GM12878 (cell line): ENCODE measurements at regions not wholly inside any gene's neighbourhood (a gene's known extent, or its start where the extent isn't known, plus 50 kb on each side); places are given as distances from the start of the nearest gene placed in this dataset.

Experiments
- ATAC-seq: fragments of 200-7000 bp; cut with Tn5 transposase; 3 replicates; pipeline ENCODE4 v1.9.1; 2020; ENCODE audit warnings: mild to moderate bottlenecking, moderate library complexity
- BruUV-seq: library from RNA; stranded (reverse); fragments of 400-500 nt; replicated peaks from 2 replicates; lab custom pipeline; 2021; lab: Mats Ljungman, UMichigan
- CTCF ChIA-PET: fragments of 300-600 bp; sonication (Branson Sonifier 250); formaldehyde crosslinking; extraction: SDS; loops from one replicate; lab custom pipeline; 2021; ENCODE audit warnings: inconsistent platforms; lab: Yijun Ruan, JAX
- POLR2A ChIA-PET: fragments of 350-600 bp; formaldehyde crosslinking; extraction: SDS; loops from one replicate; lab custom pipeline; 2021; ENCODE audit warnings: inconsistent platforms; lab: Charles Lee
- RAD21 ChIA-PET: fragments of 300-600 bp; sonication (Branson Sonifier 250); formaldehyde crosslinking; loops from one replicate; lab custom pipeline; 2023; ENCODE audit warnings: antibody characterized with exemption; ENCODE audit not compliant: unreplicated experiment; lab: Charles Lee
- SMC1A ChIA-PET: fragments of 300-600 bp; sonication (Branson Sonifier 250); formaldehyde crosslinking; loops from one replicate; lab custom pipeline; 2023; ENCODE audit not compliant: unreplicated experiment, uncharacterized antibody; lab: Charles Lee
- DNase-seq: peaks from one replicate; pipeline ENCODE4 v3.0.0-alpha.2; 2011; ENCODE audit warnings: low read depth, low spot score
- FAIRE-seq: peaks from 3 replicates; lab custom pipeline; 2011; peaks lifted over from hg19 to GRCh38; lab: Jason Lieb, UNC
- H2AFZ ChIP-seq: 2 replicates; pipeline ENCODE4 v1.6.0; 2011; ENCODE audit warnings: low read depth, low read length, control low read depth; ENCODE audit not compliant: control insufficient read depth
- H3K27ac ChIP-seq: 2 replicates; pipeline ENCODE4 v1.5.1; 2011; ENCODE audit warnings: control low read depth; ENCODE audit not compliant: control insufficient read depth, insufficient read depth
- H3K27me3 ChIP-seq, 2 experiments: replicated peaks in 1 of 2; 2 replicates each; pipeline versions ENCODE4 v1.6.0 to v1.6.1; 2011; ENCODE audit warnings: low read length in 1 of 2; ENCODE audit not compliant: control insufficient read depth in 2 of 2, insufficient read depth in 2 of 2
- H3K36me3 ChIP-seq, 2 experiments: 2 replicates each; pipeline ENCODE4 v1.5.1; 2011; ENCODE audit warnings: low read length in 1 of 2; ENCODE audit not compliant: control insufficient read depth in 2 of 2, insufficient read depth in 2 of 2
- H3K4me1 ChIP-seq: 2 replicates; pipeline ENCODE4 v1.6.1; 2011; ENCODE audit warnings: mild to moderate bottlenecking, low read length, moderate library complexity, mixed read lengths; ENCODE audit not compliant: control insufficient read depth, insufficient read depth
- H3K4me2 ChIP-seq: 2 replicates; pipeline ENCODE4 v1.6.0; 2011; ENCODE audit warnings: control low read depth; ENCODE audit not compliant: control insufficient read depth, insufficient read depth
- H3K4me3 ChIP-seq: fragments of 200-600 bp; sonication (generic); 2 replicates; pipeline ENCODE4 v1.5.1; 2016
- H3K79me2 ChIP-seq: 2 replicates; pipeline ENCODE4 v1.6.0; 2011; ENCODE audit warnings: low read length; ENCODE audit not compliant: control insufficient read depth, insufficient read depth
- H3K9ac ChIP-seq: 2 replicates; pipeline ENCODE4 v1.8.0; 2011; ENCODE audit warnings: low read length, control low read depth, mixed read lengths; ENCODE audit not compliant: control insufficient read depth, insufficient read depth
- H3K9me3 ChIP-seq: replicated peaks from 3 replicates; pipeline ENCODE4 v1.5.1; 2011; ENCODE audit warnings: mild to moderate bottlenecking, low read length; ENCODE audit not compliant: control insufficient read depth, insufficient read depth
- H4K20me1 ChIP-seq: 2 replicates; pipeline ENCODE4 v1.6.0; 2011; ENCODE audit not compliant: control insufficient read depth, insufficient read depth
- ESRRA ChIP-seq: IDR thresholded peaks from 2 replicates; pipeline ENCODE4 v1.6.1; 2012; ENCODE audit warnings: mild to moderate bottlenecking, low read length, improper control_type of control experiment
- MXI1 ChIP-seq: fragments of 150-350 bp; IDR thresholded peaks from 2 replicates; pipeline ENCODE4 v1.6.1; 2011; ENCODE audit warnings: low read depth, mild to moderate bottlenecking, inconsistent platforms, low read length, improper control_type of control experiment
- NFIC ChIP-seq: IDR thresholded peaks from 2 replicates; pipeline ENCODE4 v1.6.1; 2012; ENCODE audit warnings: low read depth, mild to moderate bottlenecking, inconsistent platforms, low read length, moderate library complexity
- POU2F2 ChIP-seq: IDR thresholded peaks from 3 replicates; pipeline ENCODE4 v1.6.1; 2011; ENCODE audit warnings: low read depth, mild to moderate bottlenecking, low read length, borderline replicate concordance
- SMC3 ChIP-seq: IDR thresholded peaks from 2 replicates; pipeline ENCODE4 v1.6.1; 2011; ENCODE audit warnings: low read length, improper control_type of control experiment, borderline replicate concordance
- TCF7 ChIP-seq: IDR thresholded peaks from 2 replicates; pipeline ENCODE4 v1.6.1; 2014; ENCODE audit warnings: antibody characterized with exemption, borderline replicate concordance
- WGBS: methylation state at CpG from one replicate; pipeline ENCODE4 v1.1.6; 2016; ENCODE audit warnings: low lambda C conversion rate; ENCODE audit not compliant: insufficient replicate concordance, insufficient coverage; ENCODE audit errors: missing lambda C conversion rate; 5-methylcytosine and 5-hydroxymethylcytosine counted together
- in situ Hi-C: fragments of 300-500 bp; cut with MboI; formaldehyde crosslinking; loops from 9 replicates; pipeline ENCODE4 v1.14.3; 2018; ENCODE audit warnings: mixed read lengths
- intact Hi-C: fragments of 100-400 bp; cut with micrococcal nuclease; formaldehyde crosslinking; loops from one replicate; pipeline ENCODE4 v1.14.2; 2022; ENCODE audit not compliant: unreplicated experiment
- TF ChIP-seq, protein P1 (sequence below): fragments of 450-650 bp; IDR thresholded peaks from 2 replicates; pipeline ENCODE4 v1.6.1; 2017; ENCODE audit warnings: mild to moderate bottlenecking, low read depth, inconsistent platforms; ENCODE audit not compliant: poor library complexity, severe bottlenecking
- TF ChIP-seq, protein P2 (sequence below): fragments of 450-650 bp; IDR thresholded peaks from 2 replicates; pipeline ENCODE4 v1.6.1; 2017; ENCODE audit warnings: mild to moderate bottlenecking, moderate library complexity
- TF ChIP-seq, protein P3 (sequence below): IDR thresholded peaks from 2 replicates; pipeline ENCODE4 v1.6.1; 2011; ENCODE audit warnings: borderline replicate concordance, low read depth, mild to moderate bottlenecking, moderate library complexity, mixed read lengths, low read length; ENCODE audit not compliant: insufficient read depth; ENCODE audit errors: extremely low read length
- TF ChIP-seq, protein P4 (sequence below): IDR thresholded peaks from 2 replicates; pipeline ENCODE4 v1.6.1; 2012; ENCODE audit warnings: low read depth, low read length, improper control_type of control experiment
- TF ChIP-seq, protein P5 (sequence below): IDR thresholded peaks from 2 replicates; pipeline ENCODE4 v1.6.1; 2012; ENCODE audit warnings: low read depth, low read length, improper control_type of control experiment

DNA sequence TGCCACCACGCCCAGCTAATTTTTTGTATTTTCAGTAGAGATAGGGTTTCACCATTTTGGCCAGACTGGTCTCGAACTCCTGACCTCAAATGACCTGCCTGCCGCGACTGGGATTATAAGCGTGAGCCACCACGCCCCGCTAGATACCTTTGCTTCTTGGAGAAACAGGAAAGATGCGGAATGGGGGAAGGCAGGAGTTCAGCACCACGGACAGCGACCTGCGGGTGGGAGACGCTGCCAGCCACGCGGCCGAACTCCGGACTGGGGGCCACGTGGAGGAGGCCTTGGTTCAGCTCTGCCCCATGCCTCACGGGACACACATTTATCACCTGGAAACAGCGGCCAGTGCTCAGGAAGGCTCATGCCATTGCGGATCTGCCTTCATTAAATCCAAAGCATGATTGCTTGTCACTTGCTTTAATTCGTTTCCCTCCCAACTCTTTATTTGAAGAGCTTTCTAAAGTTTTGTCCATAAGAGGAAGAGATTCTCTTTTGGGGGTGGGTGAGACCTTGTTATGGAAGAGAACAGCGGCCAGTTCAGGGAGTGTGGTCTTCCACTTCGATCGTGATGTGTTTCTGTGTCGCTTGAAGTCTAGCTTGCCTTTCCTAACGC is 219.9 kb downstream of the ENGASE start:
- peaks cover 0 to 3% of the 10 kb centered on the region in 2 experiments; a peak in 1 of 4 replicates for H3K27me3 ChIP-seq
- ATAC-seq (no peak), FAIRE-seq (no peak), DNase-seq (no peak)
- SMC1A ChIA-PET = no interaction called here
- no peak overlapping the region for H3K27ac ChIP-seq
- no peaks in the 10 kb centered on the region for H4K20me1 ChIP-seq
- no peak overlapping the region for H3K4me3 ChIP-seq
- H3K9ac ChIP-seq = no peak overlapping the region
- POLR2A ChIA-PET = no interaction called here
- no peaks in the 10 kb centered on the region for H3K36me3 ChIP-seq
- H3K4me1 ChIP-seq = no peaks in the 10 kb centered on the region
- no peak overlapping the region for H3K4me2 ChIP-seq
- in situ Hi-C loops (no loop called here), intact Hi-C loops (no loop called here)
- RAD21 ChIA-PET = interaction anchor here (0.6 kb wide), 1 partner anchor 932 kb away, joined by 3 read pairs; no protein-coding TSS in a partner anchor
- H3K79me2 ChIP-seq = no peaks in the 10 kb centered on the region
- no TSS peak for BruUV-seq
- 25% methylated on average over 26 of the region's 26 CpGs for WGBS
- CTCF ChIA-PET = no interaction called here
- no peak overlapping the region for H2AFZ ChIP-seq
- H3K9me3 ChIP-seq = no peaks in the 10 kb centered on the region
- no peak for TF ChIP-seq SMC3
- TF ChIP-seq, protein P1, sequence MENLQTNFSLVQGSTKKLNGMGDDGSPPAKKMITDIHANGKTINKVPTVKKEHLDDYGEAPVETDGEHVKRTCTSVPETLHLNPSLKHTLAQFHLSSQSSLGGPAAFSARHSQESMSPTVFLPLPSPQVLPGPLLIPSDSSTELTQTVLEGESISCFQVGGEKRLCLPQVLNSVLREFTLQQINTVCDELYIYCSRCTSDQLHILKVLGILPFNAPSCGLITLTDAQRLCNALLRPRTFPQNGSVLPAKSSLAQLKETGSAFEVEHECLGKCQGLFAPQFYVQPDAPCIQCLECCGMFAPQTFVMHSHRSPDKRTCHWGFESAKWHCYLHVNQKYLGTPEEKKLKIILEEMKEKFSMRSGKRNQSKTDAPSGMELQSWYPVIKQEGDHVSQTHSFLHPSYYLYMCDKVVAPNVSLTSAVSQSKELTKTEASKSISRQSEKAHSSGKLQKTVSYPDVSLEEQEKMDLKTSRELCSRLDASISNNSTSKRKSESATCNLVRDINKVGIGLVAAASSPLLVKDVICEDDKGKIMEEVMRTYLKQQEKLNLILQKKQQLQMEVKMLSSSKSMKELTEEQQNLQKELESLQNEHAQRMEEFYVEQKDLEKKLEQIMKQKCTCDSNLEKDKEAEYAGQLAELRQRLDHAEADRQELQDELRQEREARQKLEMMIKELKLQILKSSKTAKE = no peak
- TF ChIP-seq, protein P2, sequence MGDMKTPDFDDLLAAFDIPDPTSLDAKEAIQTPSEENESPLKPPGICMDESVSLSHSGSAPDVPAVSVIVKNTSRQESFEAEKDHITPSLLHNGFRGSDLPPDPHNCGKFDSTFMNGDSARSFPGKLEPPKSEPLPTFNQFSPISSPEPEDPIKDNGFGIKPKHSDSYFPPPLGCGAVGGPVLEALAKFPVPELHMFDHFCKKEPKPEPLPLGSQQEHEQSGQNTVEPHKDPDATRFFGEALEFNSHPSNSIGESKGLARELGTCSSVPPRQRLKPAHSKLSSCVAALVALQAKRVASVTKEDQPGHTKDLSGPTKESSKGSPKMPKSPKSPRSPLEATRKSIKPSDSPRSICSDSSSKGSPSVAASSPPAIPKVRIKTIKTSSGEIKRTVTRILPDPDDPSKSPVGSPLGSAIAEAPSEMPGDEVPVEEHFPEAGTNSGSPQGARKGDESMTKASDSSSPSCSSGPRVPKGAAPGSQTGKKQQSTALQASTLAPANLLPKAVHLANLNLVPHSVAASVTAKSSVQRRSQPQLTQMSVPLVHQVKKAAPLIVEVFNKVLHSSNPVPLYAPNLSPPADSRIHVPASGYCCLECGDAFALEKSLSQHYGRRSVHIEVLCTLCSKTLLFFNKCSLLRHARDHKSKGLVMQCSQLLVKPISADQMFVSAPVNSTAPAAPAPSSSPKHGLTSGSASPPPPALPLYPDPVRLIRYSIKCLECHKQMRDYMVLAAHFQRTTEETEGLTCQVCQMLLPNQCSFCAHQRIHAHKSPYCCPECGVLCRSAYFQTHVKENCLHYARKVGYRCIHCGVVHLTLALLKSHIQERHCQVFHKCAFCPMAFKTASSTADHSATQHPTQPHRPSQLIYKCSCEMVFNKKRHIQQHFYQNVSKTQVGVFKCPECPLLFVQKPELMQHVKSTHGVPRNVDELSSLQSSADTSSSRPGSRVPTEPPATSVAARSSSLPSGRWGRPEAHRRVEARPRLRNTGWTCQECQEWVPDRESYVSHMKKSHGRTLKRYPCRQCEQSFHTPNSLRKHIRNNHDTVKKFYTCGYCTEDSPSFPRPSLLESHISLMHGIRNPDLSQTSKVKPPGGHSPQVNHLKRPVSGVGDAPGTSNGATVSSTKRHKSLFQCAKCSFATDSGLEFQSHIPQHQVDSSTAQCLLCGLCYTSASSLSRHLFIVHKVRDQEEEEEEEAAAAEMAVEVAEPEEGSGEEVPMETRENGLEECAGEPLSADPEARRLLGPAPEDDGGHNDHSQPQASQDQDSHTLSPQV = no peak
- TF ChIP-seq TCF7 = no peak
- TF ChIP-seq, protein P3, sequence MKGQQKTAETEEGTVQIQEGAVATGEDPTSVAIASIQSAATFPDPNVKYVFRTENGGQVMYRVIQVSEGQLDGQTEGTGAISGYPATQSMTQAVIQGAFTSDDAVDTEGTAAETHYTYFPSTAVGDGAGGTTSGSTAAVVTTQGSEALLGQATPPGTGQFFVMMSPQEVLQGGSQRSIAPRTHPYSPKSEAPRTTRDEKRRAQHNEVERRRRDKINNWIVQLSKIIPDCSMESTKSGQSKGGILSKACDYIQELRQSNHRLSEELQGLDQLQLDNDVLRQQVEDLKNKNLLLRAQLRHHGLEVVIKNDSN = peak; percentile 14
- TF ChIP-seq, protein P4, sequence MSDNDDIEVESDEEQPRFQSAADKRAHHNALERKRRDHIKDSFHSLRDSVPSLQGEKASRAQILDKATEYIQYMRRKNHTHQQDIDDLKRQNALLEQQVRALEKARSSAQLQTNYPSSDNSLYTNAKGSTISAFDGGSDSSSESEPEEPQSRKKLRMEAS = peak; percentile 54; the same call in 1 of the 2 replicates
- peak; percentile 88 for TF ChIP-seq MXI1
- TF ChIP-seq, protein P5, sequence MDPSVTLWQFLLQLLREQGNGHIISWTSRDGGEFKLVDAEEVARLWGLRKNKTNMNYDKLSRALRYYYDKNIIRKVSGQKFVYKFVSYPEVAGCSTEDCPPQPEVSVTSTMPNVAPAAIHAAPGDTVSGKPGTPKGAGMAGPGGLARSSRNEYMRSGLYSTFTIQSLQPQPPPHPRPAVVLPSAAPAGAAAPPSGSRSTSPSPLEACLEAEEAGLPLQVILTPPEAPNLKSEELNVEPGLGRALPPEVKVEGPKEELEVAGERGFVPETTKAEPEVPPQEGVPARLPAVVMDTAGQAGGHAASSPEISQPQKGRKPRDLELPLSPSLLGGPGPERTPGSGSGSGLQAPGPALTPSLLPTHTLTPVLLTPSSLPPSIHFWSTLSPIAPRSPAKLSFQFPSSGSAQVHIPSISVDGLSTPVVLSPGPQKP = no peak
- no peak for TF ChIP-seq NFIC
- no peak for TF ChIP-seq POU2F2
- TF ChIP-seq ESRRA = no peak
